HG03354 (cell line): ENCODE measurements at regions not wholly inside any gene's neighbourhood (a gene's known extent, or its start where the extent isn't known, plus 50 kb on each side); places are given as distances from the start of the nearest gene placed in this dataset.
A peak's percentile ranks its signal among the peaks of the same experiment; 100 is the strongest.

Experiments
- ATAC-seq: cut with Tn5 transposase; IDR thresholded peaks from one replicate; pipeline ENCODE4 v1.9.1; 2021; ENCODE audit warnings: mild to moderate bottlenecking; ENCODE audit not compliant: unreplicated experiment, poor library complexity, severe bottlenecking

DNA sequence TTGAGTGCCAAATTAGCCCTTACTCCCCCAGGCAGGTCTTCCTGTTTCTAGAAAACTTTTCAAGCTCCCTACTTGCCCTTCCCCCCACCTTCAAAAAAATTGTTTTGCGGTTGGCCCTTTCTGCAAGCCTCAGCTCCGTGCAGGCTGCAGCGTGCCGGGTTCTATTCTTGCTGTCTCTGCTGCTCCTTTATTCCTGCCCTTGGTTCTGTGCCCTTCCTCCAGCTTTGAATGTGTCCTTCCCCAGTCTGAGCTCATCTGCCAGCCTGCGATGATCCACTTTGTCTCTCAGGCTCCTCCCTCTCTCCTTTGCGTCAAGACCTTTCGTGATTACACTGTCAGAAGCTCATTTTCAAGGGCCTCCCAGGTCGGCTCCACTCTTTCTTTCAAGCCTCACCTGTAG lies 98.6 kb downstream of the IRF2BPL start:
- ATAC-seq = no peak

DNA sequence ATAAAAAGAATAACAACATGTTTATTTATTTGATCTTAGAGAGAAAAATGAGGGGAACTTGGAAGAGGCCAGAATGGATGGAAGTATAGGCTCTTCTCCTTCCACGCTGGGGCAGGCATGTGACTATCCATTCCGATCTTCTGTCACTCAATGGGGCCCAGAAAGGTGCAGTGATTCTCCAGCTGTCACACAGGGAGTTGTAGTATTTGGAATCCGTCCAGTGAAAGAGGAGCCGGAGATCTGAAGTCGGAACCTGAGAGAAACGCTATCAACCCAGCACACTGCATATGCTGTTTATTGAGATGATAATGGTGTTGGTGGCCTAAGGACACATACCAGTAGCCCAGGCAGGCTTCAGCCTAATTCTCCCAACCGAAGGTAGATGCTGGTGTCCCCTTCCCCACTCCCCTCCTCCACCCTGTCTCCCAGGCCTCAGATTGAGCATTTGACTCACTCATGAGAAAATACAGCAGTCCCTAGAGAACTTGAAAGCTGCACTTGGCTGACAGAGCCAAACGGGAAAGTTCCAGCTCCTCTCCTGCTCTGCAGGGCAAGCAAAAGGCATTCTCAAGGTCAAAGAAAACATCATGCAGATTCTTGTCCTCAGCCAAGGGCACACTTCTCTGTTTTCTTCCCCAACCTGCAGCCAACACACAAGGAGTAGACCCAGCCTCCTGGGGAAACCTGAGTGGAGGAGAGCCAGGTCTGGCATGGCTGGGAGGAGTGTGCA lies 100.4 kb downstream of the IRF2BPL start:
- no peak for ATAC-seq

DNA sequence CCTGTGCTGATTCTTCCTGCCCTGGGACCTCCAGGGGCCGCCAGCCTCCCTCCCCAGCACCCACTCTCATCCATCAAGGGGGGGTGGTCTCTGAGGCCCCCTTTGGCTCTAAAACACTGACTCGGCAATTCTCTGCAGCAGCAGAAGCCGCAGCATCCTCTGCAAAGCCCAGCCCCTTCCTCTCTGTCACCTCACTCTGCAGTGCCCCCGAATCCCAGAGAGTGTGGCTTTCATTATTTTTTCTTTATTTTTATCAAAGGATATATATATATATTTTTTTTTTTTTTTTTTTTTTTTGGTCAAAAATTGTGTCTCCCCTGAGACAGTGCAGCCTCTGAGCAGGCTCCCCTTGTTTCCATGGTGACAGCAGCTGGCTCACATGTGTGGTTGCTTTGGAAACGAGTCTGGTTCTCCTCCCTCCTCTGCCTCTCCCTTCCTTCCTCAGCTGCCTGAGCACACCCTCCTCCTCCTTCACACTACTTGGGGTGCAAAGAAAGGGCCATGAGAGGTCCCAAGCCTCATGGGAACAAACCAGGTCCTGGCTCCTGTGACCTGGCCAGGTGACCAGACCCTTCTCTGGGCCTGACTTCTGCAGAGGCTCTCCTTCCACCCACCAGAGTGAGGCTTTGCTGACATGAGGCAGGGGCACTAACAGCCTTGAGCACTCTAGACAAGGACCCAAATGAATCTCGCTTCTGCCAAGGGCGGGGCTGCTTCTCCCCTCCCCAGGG lies 100.5 kb downstream of the LRRC74A start:
- peak; percentile 81 for ATAC-seq

DNA sequence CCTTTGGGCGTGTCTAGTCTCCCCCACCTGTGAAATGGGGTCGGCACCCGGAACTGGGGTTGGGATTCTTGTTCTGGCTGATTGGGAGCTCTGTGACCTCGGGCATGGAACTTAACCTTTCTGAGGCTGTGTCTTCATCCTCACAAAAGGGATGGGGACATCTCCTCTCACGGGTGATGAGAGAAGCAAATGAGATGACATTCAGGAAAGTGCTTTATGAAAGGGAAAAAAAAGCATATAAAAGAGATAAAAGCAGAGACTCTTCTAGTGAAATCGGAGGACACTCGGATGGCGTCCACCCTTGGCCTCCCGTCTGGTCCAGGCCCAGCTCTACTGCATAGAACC lies 98.9 kb downstream of the LRRC74A start:
- ATAC-seq = no peak

DNA sequence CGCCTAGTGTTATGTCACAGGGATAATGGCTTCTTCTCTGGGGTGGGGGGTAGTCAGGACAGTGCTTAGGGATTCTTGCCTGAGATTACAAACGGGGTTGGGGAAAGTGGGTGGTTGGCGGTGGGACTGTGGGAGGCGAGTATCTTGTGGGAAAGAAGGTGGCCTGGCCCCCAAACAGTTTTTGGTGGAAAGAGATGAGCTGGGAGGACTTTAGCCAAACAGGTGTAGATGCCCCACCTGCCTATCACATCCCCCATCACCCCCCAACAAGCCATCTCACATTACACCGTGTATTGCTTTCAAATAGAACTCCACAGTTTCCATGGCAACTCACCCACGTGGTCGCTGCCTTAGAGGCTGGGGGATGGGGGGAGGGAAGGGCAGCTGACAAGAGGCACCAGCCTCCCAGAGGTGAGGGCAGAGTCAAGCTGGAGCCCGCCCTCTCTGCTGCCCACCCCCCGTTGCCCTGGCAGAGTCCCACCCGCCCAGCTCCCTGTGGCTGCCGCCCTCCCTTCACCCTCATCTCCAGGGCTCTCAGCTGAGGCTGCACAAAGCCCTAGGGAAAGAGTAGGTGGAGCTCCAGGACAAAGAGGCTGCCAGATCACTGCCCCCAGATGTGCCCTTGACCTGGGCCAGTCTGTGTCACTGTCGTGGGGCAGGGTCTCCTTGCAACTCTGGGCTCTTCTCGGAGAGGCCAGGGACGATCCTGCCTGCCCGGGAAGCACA lies 98.3 kb downstream of the LRRC74A start:
- no peak for ATAC-seq

- ATAC-seq = no peak
Observed at GRCh38 chr14:76923431-76924370, 97.5 kb downstream of the LRRC74A start.

GRCh38 chr14:76922584-76922983 lies 96.4 kb downstream of the LRRC74A start:
- ATAC-seq = no peak

DNA sequence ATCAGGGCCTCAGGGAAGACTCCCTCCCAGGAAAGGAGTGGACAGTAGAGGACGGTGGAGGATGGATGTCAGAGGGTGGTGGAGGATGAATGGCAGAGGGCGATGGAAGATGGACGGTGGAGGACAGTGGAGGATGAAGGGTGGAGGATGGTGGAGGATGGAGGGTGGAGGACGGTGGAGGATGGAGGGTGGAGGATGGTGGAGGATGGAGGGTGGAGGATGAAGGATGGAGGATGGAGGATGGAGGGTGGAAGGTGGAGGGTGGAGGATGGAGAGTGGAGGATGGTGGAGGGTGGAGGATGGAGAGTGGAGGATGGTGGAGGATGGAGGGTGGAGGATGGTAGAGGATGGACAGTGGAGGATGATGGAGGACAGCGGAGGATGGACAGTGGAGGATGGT lies 95.9 kb downstream of the LRRC74A start:
- ATAC-seq = no peak

GRCh38 chr14:76921088-76921399 lies 94.8 kb downstream of the LRRC74A start:
- no peak for ATAC-seq

DNA sequence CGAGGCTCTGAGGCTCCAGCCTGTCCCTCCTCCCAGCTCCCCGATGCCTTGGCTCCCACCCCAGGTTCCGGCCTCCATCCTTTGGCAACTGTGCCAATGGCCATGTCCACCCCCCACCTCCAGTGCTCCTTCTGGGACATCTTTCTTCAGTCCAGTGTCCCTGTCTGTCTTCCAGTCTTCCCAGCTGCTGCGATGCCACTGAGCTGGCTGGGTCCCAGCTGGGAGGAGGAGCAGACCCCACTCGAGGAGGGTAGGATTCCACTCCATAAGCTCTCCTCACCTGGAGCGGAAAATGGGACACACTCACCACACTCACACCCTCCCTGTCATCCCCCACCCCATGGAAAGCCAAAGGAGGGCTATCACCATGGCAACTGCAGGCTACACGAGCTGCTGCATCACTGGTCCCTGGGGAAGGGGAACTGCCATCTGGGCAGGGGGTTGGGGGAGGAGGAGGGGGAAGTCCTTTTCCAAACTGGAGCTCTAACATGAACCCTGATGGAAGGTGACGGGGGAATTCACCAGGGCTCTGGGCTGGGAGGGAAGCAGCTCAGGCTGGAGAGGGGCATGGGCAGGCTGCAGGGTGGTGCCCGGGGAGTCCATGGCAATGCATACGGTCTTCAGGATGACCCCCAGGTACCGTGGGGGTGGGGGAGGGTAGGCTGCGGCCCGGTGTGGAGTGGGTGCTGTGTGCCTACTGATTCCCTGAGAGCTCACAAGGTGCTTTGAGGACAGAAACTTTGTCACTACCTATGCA lies 94.3 kb downstream of the LRRC74A start:
- no peak for ATAC-seq

GRCh38 chr14:76919431-76920330 lies 93.5 kb downstream of the LRRC74A start:
- ATAC-seq = peak; percentile 57
